ENCODE measurements at regions not wholly inside any gene's neighbourhood (a gene's known extent, or its start where the extent isn't known, plus 50 kb on each side); places are given as distances from the start of the nearest gene placed in this dataset.

- TF ChIP-seq CTCF (IDR thresholded peaks at IDR 0.05 in 8 of 11, conservative IDR thresholded peaks at IDR 0.05 in 3 of 11) (no peak), POLR2A (IDR thresholded peaks at IDR 0.05) (no peak), POLR2AphosphoS5 (IDR thresholded peaks at IDR 0.05) (no peak)
Observed at GRCh38 chr7:54874804-54875203, 115.8 kb upstream of the SEC61G start.
